ENCODE measurements at regions not wholly inside any gene's neighbourhood (a gene's known extent, or its start where the extent isn't known, plus 50 kb on each side); places are given as distances from the start of the nearest gene placed in this dataset.

DNA sequence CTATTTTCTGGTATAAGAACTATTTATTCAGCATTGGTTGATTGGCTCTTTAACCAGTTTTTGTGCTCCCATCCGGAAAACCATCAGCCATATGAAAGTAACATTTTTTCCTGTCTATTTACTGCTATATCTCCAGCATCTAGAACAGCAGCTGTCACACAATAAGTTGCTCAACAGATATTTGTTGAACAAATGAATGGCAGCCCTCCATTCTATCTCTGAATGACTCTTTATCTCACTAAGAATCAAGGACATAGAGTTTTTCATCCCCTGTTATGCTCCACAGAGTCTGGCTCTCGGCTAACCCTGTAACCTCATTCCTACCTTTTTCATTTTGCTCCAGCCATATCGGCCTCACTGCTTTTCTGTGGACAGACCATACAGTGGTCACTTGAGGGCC is 145.5 kb downstream of the SLITRK6 start:
- Histone ChIP-seq H3K4me1 (peaks cover 0 to 12% (median 0%) of the 10 kb centered on the region in 4 donors), H3K27ac (no peak overlapping the region), H3K9me3 (no peaks in the 10 kb centered on the region), H3K4me3 (no peak overlapping the region), H3K27me3 (no peaks in the 10 kb centered on the region), H3K36me3 (no peaks in the 10 kb centered on the region)
- in situ Hi-C loops (cut with MboI; ENCODE audit: low pct_ligation_motif_present in 1 of 4, low pct_unique_long_range_greater_than_20kb in 1 of 4, low sequenced_read_pairs in 3 of 4), result no loop called here
- no peak for TF ChIP-seq EP300 (IDR thresholded peaks at IDR 0.05; ENCODE audit: low read depth)
- TF ChIP-seq, protein P1, sequence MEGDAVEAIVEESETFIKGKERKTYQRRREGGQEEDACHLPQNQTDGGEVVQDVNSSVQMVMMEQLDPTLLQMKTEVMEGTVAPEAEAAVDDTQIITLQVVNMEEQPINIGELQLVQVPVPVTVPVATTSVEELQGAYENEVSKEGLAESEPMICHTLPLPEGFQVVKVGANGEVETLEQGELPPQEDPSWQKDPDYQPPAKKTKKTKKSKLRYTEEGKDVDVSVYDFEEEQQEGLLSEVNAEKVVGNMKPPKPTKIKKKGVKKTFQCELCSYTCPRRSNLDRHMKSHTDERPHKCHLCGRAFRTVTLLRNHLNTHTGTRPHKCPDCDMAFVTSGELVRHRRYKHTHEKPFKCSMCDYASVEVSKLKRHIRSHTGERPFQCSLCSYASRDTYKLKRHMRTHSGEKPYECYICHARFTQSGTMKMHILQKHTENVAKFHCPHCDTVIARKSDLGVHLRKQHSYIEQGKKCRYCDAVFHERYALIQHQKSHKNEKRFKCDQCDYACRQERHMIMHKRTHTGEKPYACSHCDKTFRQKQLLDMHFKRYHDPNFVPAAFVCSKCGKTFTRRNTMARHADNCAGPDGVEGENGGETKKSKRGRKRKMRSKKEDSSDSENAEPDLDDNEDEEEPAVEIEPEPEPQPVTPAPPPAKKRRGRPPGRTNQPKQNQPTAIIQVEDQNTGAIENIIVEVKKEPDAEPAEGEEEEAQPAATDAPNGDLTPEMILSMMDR (IDR thresholded peaks at IDR 0.05), result no peak
- TF ChIP-seq POLR2A (IDR thresholded peaks at IDR 0.05), result no peak
- TF ChIP-seq POLR2AphosphoS5 (IDR thresholded peaks at IDR 0.05), result no peak
- no peak for DNase-seq
- WGBS, 2 donors (ENCODE audit: low coverage in 1 of 2), result 83 to 93% methylated on average over 2 to 3 of the region's 3 CpGs
- intact Hi-C loops (cut with DNase I; ENCODE audit: low total_unique reads), result no loop called here

DNA sequence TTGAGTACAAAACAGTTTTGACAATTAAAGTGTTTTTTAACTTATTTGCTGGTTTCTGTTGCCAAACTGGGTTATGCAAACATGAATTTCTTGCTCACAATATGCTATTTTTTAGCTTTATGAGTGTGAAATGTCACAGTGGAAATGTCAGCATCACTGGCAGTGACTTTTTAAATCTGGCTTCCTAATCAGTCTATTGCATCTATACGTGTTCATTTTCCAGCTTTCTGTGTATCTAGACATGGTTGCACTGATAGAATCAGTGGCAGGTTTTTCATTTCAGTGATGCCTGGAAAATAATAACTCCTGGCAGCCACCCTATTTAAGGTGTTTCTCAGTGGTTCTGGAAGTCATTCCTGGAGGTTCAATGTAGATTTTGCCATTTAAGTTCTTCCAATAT is 146.7 kb downstream of the SLITRK6 start:
- 83 to 91% methylated on average over 1 of the region's 1 CpG for WGBS, 2 donors (ENCODE audit: low coverage in 1 of 2)
- H3K4me3 ChIP-seq, result no peak overlapping the region
- peaks cover 0 to 12% (median 0%) of the 10 kb centered on the region in 4 donors for H3K4me1 ChIP-seq
- DNase-seq, result no peak
- H3K36me3 ChIP-seq, result no peaks in the 10 kb centered on the region
- H3K9me3 ChIP-seq, result no peaks in the 10 kb centered on the region
- no peak overlapping the region for H3K27ac ChIP-seq
- no peaks in the 10 kb centered on the region for H3K27me3 ChIP-seq
- intact Hi-C loops (cut with DNase I; ENCODE audit: low total_unique reads) (no loop called here), in situ Hi-C loops (cut with MboI; ENCODE audit: low pct_ligation_motif_present in 1 of 4, low pct_unique_long_range_greater_than_20kb in 1 of 4, low sequenced_read_pairs in 3 of 4) (no loop called here)
- TF ChIP-seq, protein P1 (IDR thresholded peaks at IDR 0.05), result no peak
- TF ChIP-seq EP300 (IDR thresholded peaks at IDR 0.05; ENCODE audit: low read depth), result no peak
- TF ChIP-seq POLR2A (IDR thresholded peaks at IDR 0.05), result no peak
- TF ChIP-seq POLR2AphosphoS5 (IDR thresholded peaks at IDR 0.05), result no peak

DNA sequence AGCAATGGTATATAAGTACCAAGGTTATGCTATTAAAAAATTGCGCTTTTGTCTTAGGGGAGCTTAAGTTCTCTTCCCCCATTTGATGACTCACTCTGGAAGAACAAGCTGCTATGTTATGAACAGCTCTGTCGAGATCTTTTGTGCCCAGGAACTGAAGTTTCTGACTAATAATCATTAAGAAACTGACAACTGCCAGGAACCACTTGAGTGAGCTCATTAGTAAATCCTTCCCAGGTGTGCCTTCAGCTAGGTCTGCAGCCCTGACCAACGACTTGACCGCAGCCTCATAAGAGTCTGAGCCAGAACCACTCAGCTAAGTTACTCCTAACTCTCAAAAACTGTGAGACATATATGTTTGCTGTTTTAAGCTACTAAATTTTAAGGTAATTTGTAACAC is 147.8 kb downstream of the SLITRK6 start:
- no peak for TF ChIP-seq POLR2A (IDR thresholded peaks at IDR 0.05)
- TF ChIP-seq, protein P1 (IDR thresholded peaks at IDR 0.05), result no peak
- TF ChIP-seq EP300 (IDR thresholded peaks at IDR 0.05; ENCODE audit: low read depth), result no peak
- TF ChIP-seq POLR2AphosphoS5 (IDR thresholded peaks at IDR 0.05), result no peak
- no peaks in the 10 kb centered on the region for H3K27me3 ChIP-seq
- H3K36me3 ChIP-seq, result no peaks in the 10 kb centered on the region
- 84 to 100% methylated on average over 1 to 4 of the region's 4 CpGs for WGBS, 2 donors (ENCODE audit: low coverage in 1 of 2)
- no peak overlapping the region for H3K4me3 ChIP-seq
- in situ Hi-C loops (cut with MboI; ENCODE audit: low pct_ligation_motif_present in 1 of 4, low pct_unique_long_range_greater_than_20kb in 1 of 4, low sequenced_read_pairs in 3 of 4) (no loop called here), intact Hi-C loops (cut with DNase I; ENCODE audit: low total_unique reads) (no loop called here)
- no peak for DNase-seq
- H3K4me1 ChIP-seq, result peaks cover 0 to 3% (median 0%) of the 10 kb centered on the region in 4 donors
- no peak overlapping the region for H3K27ac ChIP-seq
- H3K9me3 ChIP-seq, result no peaks in the 10 kb centered on the region

DNA sequence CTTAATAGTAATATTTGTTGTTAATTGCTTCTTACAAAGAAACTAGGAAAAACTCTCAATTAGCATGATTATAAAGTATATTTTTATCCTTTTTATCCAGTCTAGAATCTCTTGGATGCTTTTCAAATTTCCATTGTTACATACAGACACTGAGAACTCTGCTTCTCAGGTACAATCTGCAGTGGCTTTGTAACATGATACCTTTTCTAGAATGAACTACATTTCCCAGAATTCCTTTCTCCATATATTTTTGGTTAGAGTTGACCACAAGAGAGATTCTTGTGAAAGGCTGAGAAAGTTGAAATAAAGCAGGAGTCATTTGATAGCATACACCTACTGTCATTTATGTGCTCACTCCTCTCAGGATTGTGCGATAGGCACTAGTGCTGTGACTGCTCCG is 148.6 kb downstream of the SLITRK6 start:
- intact Hi-C loops (cut with DNase I; ENCODE audit: low total_unique reads), result no loop called here
- in situ Hi-C loops (cut with MboI; ENCODE audit: low pct_ligation_motif_present in 1 of 4, low pct_unique_long_range_greater_than_20kb in 1 of 4, low sequenced_read_pairs in 3 of 4), result no loop called here
- H3K4me3 ChIP-seq, result no peak overlapping the region
- no peaks in the 10 kb centered on the region for H3K27me3 ChIP-seq
- WGBS, 2 donors (ENCODE audit: low coverage in 1 of 2), result 100% methylated on average over 2 of the region's 2 CpGs; no CpG with 5 or more reads in 1 of the 2 donors
- no peaks in the 10 kb centered on the region for H3K4me1 ChIP-seq
- no peak for DNase-seq
- no peak for TF ChIP-seq POLR2A (IDR thresholded peaks at IDR 0.05)
- no peak for TF ChIP-seq EP300 (IDR thresholded peaks at IDR 0.05; ENCODE audit: low read depth)
- TF ChIP-seq POLR2AphosphoS5 (IDR thresholded peaks at IDR 0.05), result no peak
- TF ChIP-seq, protein P1 (IDR thresholded peaks at IDR 0.05), result no peak
- no peaks in the 10 kb centered on the region for H3K9me3 ChIP-seq
- H3K27ac ChIP-seq, result no peak overlapping the region
- H3K36me3 ChIP-seq, result no peaks in the 10 kb centered on the region
